Lung (tissue), 11 donors: ENCODE measurements at regions not wholly inside any gene's neighbourhood (a gene's known extent, or its start where the extent isn't known, plus 50 kb on each side); places are given as distances from the start of the nearest gene placed in this dataset.

Experiments used
- ATAC-seq: fragments of 200-7000 bp; cut with Tn5 transposase; one replicate; pipeline ENCODE4 v1.9.1; 2020; ENCODE audit warnings: moderate number of reproducible peaks; ENCODE audit not compliant: insufficient read depth, low FRiP score
- DNase-seq, 3 donors: peaks; one replicate each; pipeline ENCODE4 v3.0.0-alpha.2; 2013 to 2017
- H3K27ac ChIP-seq, 2 donors: one replicate each; pipeline ENCODE4 v1.5.1; 2013; ENCODE audit warnings: mild to moderate bottlenecking in 2 of 2, moderate library complexity in 2 of 2, control low read depth in 1 of 2, inconsistent platforms in 1 of 2, low read depth in 1 of 2, low read length in 1 of 2
- H3K27me3 ChIP-seq, 3 donors: one replicate each; pipeline ENCODE4 v1.5.1; 2013; ENCODE audit warnings: low read length in 2 of 3; ENCODE audit not compliant: control insufficient read depth in 3 of 3, insufficient read depth in 3 of 3
- H3K36me3 ChIP-seq, 4 donors: one replicate each; pipeline ENCODE4 v1.5.1; 2013; ENCODE audit warnings: low read length in 4 of 4, mild to moderate bottlenecking in 1 of 4, moderate library complexity in 1 of 4; ENCODE audit not compliant: control insufficient read depth in 4 of 4, insufficient read depth in 4 of 4
- H3K4me1 ChIP-seq, 5 donors: one replicate each; pipeline ENCODE4 v1.5.1; 2013; ENCODE audit warnings: low read length in 5 of 5, mild to moderate bottlenecking in 2 of 5, moderate library complexity in 1 of 5; ENCODE audit not compliant: control insufficient read depth in 5 of 5, insufficient read depth in 5 of 5
- H3K4me3 ChIP-seq: one replicate; pipeline ENCODE4 v1.5.1; 2013; ENCODE audit warnings: mild to moderate bottlenecking, control low read depth, moderate library complexity
- H3K9ac ChIP-seq, 2 donors: one replicate each; pipeline ENCODE4 v1.5.1; 2013; ENCODE audit warnings: low read length in 2 of 2, control low read depth in 1 of 2; ENCODE audit not compliant: insufficient read depth in 1 of 2
- H3K9me3 ChIP-seq, 4 donors: one replicate each; pipeline ENCODE4 v1.5.1; 2013; ENCODE audit warnings: low read length in 3 of 4, mild to moderate bottlenecking in 1 of 4, moderate library complexity in 1 of 4; ENCODE audit not compliant: control insufficient read depth in 4 of 4, insufficient read depth in 3 of 4
- WGBS, 2 donors: extraction: QIAGEN DNeasy Blood & Tissue Kit; methylation state at CpG; one replicate each; pipeline ENCODE4 v1.1.7; 2013; 5-methylcytosine and 5-hydroxymethylcytosine counted together
- TF ChIP-seq, protein P1 (sequence below): IDR thresholded peaks from 2 replicates; pipeline ENCODE4 v1.5.1; 2012; ENCODE audit warnings: mild to moderate bottlenecking; ENCODE audit errors: control extremely low read depth, extremely low read depth
- donor health status: control.
- donor health status: control.
- donor health status: Bipolar disorder and iron deficiency.
- donor health status: healthy.
- donor health status: DM: yes; HTN: yes; CAD: no.

DNA sequence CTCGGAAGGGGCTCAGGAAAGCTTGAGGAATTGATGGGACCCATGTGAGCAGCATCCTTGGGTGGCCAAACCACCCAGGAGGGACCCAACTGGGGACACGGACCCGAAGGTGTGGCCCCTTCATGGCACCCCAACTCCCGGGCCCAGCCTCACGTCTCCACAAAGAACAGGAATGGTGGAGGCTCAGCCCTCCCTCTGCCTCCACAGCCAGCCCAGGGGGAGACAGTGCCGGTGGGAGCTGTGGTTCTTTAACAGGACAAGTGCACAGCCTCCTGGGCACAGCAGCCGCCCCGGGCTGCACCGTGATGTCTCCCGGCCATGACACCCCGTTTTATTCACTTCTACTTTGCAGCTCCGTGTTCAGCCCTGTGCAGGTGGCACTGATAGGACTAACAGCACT, 587.2 kb downstream of the BRD1 start:
- WGBS, 2 donors: 82 to 86% methylated on average over 12 of the region's 12 CpGs
- no peak for ATAC-seq

DNA sequence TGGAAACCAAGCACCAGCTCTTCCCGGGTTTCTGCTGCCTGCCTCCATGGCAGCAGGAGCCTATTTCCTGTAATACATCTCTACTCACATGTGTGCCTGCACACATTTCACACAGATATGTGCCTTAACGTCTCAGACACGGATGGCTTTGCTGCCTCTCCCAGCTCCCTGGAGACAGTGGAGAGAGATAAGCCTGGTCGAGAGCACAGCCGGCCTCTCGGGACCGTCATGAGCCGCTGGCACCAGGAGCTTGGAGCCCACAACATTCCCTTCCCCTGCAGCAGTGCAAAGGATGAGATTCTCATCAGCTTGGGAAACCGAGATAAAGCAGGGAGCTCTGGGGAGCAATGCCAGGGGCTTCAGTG, 587.7 kb downstream of the BRD1 start:
- Histone ChIP-seq H3K27ac (no peak overlapping the region), H3K9me3 (no peaks in the 10 kb centered on the region), H3K4me3 (no peak overlapping the region), H3K27me3 (no peaks in the 10 kb centered on the region), H3K36me3 (no peaks in the 10 kb centered on the region), H3K9ac (no peak overlapping the region), H3K4me1 (no peaks in the 10 kb centered on the region)
- WGBS, 2 donors: 65 to 82% methylated on average over 9 of the region's 9 CpGs
- DNase-seq (no peak), ATAC-seq (no peak)
- TF ChIP-seq, protein P1, sequence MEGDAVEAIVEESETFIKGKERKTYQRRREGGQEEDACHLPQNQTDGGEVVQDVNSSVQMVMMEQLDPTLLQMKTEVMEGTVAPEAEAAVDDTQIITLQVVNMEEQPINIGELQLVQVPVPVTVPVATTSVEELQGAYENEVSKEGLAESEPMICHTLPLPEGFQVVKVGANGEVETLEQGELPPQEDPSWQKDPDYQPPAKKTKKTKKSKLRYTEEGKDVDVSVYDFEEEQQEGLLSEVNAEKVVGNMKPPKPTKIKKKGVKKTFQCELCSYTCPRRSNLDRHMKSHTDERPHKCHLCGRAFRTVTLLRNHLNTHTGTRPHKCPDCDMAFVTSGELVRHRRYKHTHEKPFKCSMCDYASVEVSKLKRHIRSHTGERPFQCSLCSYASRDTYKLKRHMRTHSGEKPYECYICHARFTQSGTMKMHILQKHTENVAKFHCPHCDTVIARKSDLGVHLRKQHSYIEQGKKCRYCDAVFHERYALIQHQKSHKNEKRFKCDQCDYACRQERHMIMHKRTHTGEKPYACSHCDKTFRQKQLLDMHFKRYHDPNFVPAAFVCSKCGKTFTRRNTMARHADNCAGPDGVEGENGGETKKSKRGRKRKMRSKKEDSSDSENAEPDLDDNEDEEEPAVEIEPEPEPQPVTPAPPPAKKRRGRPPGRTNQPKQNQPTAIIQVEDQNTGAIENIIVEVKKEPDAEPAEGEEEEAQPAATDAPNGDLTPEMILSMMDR: no peak

More for the DNA sequence above, 587.2 kb downstream of the BRD1 start:
- no peak overlapping the region for H3K4me3 ChIP-seq
- H3K27me3 ChIP-seq: no peaks in the 10 kb centered on the region
- H3K36me3 ChIP-seq: no peaks in the 10 kb centered on the region
- no peaks in the 10 kb centered on the region for H3K4me1 ChIP-seq
- H3K9ac ChIP-seq: no peak overlapping the region
- no peak for DNase-seq
- H3K9me3 ChIP-seq: no peaks in the 10 kb centered on the region
- H3K27ac ChIP-seq: no peak overlapping the region
- TF ChIP-seq, protein P1: no peak

DNA sequence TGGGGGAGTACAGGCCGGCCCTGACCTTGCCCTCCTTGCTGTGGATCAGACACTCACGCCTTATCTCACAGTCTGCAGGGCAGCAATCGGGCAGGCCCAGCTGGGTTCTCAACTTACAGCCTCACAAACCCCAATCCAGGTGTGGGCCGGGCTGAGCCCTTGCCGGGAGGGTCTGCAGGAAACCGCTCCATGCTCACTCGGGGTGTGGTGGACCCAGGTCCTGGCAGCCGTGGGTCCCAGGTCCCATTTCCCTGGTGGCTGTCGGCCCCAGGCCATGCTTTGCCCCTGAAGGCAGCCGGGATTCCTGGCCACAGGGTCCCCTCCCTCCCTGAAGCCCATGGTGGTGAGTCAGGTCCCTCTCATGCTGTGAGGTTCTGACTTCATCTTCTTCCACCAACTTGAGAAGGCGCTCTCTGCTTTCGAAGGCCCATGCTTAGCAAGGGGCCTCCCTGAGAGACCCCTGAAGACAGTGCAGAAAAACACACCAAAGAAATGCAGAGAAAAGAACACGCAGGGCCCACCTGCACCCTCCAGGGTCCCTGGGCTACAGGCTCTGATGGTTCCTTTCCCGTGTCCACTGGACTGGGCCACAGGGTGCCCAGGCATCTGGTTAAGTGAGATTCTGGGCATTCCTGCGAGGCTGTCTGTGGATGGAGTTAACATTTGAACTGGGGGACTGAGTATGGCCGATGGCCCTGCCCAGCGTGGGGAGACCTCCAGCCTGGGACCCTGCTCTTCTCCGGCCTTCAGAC, 588.2 kb downstream of the BRD1 start:
- Histone ChIP-seq H3K4me1 (no peaks in the 10 kb centered on the region), H3K9me3 (no peaks in the 10 kb centered on the region), H3K36me3 (no peaks in the 10 kb centered on the region), H3K27ac (no peak overlapping the region), H3K9ac (no peak overlapping the region), H3K4me3 (no peak overlapping the region), H3K27me3 (no peaks in the 10 kb centered on the region)
- TF ChIP-seq, protein P1: no peak
- 72 to 80% methylated on average over 18 of the region's 18 CpGs for WGBS, 2 donors
- ATAC-seq: no peak
- no peak for DNase-seq
